ENCODE measurements at regions not wholly inside any gene's neighbourhood (a gene's known extent, or its start where the extent isn't known, plus 50 kb on each side); places are given as distances from the start of the nearest gene placed in this dataset.
A peak's percentile ranks its signal among the peaks of the same experiment; 100 is the strongest.

- FAIRE-seq, result no peak
Observed at GRCh38 chr12:124726596-124727263, 136.9 kb downstream of the SCARB1 start.

DNA sequence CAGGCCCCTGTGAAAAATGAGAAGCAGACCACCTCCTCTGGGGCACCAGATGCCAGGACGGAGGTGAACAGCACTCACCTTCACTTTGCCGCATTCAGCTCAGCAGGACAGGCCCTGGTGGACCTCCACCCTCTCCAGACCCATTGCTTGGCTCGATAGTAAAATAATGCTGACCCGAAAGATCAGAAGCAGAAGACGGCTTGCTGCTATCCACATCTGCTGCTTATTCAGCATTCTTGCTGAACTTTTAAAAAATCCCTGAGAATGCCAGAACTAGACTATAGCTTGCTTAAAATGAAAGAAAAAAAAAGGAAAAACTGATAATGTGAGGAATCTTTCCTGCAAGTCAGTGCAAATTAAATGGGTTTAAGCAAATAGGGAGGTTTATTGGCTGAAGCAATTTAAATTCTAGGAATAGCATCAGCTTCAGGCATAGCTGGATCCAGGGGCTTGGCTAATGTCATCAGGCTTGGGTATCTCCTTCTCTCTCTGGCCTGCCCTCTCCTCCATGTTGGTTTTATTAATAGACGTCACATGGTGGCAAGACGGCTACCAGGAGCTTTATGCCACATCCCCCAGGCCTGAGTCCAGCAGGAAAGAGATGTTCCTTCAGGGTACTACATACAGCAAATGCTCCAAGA, 137.9 kb downstream of the SCARB1 start:
- FAIRE-seq, result no peak

DNA sequence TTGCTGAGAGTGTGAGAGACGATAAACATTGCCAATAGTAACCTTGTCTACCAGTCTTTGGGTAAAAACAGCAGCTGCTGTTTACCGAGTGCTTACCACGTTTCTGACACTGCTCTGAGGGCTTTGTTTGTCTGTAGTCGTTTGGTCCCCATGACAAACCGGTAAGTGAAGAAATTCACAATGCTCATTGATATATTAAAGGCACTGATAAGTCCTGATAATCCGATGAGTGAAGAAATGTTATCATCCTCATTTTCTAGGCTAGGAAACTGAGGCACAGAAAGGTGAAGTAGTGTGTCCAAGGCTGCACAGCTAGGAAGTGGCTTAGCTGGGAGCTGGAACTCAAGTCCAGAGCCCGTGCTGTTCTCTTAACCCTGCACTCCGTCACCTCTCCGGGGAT, 138.6 kb downstream of the SCARB1 start:
- FAIRE-seq, result no peak

DNA sequence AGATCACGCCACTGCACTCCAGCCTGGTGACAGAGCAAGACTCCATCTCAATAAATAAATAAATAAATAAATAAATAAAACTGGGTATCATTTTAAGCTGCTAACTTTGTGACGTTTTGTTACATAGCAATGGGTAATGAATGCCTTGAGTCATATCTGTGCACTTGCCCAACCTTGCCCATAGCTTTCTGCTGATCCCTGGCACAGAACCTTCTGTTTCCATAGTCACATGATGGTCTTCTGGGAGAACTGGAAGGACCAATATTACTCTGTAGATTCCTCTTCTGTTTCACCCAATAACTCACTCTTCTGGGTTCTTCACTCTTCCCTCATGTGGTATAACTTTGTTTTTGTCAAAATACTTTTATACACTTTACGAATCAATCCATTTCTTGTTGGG, 140.8 kb downstream of the SCARB1 start:
- FAIRE-seq, result no peak

- peak; percentile 7 for FAIRE-seq
Observed at GRCh38 chr12:124721501-124722162, 142.0 kb downstream of the SCARB1 start.

DNA sequence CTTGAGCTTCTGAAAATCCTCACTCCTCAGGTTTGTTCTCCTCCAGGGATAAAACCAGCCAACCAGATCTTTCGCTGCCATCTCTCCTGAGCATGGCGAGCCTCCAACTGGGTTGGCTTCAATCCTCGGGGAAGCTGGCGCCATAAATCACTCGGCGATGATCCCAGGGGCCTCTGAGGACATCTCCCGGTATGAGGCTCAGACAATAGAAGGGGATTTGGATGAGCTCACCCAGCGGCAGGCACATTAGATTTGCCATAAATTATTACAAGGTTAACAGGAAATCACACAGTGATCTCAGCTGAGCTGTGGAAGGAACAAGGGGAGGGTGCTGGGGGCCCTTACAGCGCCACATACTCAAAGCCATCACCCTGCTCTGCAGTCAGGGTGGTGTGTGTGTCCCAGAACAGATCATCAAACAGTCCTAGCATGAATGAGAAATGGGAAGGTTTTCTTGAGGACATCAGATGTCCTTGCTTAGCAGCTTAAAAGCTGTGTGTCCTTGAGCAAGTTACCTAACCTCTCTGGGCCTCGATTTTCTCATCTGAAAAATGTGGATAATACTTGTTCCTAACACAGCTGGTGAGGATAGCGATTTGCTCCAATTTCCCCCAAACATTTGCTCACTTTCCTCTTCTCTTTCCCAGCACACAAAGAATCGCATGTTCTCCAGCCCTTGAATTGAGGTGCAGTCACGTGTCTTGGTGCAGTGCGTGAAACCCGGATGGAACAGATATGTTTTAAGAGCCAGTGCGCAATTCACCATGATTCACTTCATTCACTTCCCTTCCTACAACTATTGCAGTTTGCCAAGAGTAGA, 142.8 kb downstream of the SCARB1 start:
- peak; percentile 78 for FAIRE-seq

DNA sequence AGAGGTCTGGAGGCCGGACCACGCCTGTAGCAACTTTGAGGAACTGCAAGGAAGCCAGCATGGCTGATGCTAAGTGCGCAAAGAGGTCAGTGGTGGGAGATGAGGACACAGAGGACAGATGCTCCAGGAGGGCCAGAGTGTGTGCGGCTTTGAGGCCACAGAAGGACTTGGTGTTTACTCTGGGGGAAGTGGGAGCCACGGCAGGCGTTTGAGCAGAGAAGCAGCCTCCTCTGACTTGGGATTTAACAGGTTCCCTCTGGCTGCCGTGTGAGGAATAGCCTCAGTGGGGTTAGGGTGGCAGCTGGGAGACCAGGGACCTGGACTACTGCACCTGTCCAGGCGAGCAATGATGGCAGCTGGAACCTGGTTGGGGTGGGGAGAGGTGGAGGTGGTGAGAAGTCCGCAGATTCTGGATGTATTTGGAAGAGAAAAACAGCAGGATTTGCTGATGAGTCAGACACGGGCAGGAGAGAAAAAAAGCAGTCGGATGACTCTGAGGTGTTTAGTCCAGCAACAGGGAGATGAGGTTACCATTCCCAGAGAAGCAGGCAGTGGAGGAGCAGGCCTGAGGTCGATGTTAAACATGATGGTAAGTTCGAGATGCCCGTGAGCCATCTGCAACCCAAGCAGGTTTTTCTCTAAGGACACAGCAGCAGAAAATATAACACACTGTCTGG, 143.5 kb downstream of the SCARB1 start:
- no peak for FAIRE-seq

DNA sequence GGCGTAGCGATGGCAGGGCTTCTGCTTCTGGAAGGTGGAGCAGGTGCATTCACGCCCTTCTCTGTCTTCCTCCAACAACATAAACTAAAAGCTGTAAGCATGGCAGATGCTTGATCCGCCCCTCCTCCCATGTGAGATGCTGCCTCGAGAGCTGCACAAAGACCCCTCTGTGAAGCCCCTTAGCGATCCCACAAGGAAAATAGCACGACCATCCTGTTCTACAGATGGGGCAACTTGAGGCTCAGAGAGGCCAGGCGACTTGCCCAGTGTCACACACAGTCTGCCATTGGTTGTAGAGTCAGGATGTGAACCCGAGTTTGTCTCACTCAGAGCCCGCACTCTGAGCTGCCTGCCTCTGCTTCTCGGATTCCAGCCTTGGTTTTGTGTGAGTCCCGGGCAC, 144.4 kb downstream of the SCARB1 start:
- FAIRE-seq, result no peak

- FAIRE-seq, result no peak
Observed at GRCh38 chr12:124718458-124718857, 145.2 kb downstream of the SCARB1 start.

DNA sequence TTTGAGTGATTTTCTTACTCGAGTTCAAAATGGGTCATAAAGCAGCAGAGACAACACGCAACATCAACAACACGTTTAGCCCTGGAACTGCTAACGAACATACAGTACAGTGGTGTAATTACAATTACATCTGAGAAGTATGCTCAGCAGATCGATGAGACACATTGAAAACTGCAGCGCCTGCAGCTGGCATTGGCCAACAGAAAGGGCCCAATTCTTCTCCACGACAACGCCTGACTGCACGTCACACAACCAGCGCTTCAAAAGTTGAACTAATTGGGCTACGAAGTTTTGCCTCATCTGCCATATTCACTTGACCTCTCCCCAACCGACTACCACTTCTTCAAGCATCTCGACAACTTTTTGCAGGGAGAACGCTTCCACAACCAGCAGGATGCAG, 145.6 kb downstream of the SCARB1 start:
- no peak for FAIRE-seq

DNA sequence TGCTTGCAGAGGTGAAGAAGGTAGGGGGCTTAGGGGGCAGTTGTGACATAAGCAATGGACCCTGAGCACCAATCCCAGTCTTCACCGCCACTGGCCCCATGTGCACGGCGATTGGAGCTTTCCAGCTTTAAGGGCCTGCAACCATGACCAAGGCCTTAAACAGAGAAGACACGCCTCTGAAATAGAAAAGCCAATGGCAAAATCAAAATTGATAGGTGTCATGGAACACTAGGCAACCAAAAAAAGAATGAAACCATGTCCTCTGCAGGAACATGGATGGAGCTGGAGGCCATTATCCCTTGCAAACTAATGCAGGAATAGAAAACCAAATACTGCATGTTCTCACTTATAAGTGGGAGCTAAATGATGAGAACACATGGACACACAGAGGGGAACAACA, 146.3 kb downstream of the SCARB1 start:
- FAIRE-seq, result no peak

DNA sequence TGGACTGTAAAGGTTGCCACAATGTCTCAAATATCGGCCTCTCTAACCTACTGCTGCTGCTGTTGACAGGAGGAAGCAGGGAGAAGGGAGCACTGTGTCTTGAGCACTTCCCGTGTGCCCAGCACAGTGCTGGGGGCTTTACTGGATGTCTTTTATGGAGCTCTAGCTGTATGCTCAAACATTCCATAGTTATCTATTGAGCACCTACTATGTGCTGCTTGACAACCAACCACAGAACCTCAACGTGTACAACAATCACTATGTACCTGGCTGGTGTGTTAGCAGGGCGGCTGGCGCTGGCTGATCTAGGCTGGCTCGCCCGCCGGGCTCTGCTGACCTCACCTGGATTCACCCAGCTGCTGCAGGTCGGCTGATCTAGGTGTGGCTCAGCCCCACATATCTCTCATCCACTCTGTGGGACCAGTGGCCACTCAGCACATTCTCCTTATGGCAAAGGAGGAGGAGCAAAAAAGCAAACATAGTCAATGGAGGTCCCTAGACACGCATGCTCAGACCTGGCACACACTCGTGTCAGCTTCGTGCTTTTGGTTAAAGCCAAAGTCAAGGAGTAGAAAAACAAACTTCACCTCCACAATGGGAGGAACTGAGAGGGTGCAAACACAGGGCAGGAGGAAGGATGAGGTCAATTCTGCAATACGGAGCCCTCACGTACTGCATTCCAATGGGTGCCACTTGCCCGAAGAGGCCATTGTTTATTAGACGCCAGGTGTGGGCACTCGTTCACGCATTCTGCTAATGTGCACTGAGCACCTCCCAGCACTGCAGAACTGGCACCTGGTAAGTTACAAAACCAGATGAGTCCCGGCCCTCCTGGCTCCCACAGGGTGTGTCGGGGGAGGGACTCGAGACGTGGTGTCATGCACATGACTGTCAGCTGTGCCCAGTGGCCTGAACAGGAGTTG, 147.2 kb downstream of the SCARB1 start:
- FAIRE-seq, result no peak

- FAIRE-seq, result no peak
Observed at GRCh38 chr12:124715121-124715990, 147.9 kb upstream of the NCOR2 start.

DNA sequence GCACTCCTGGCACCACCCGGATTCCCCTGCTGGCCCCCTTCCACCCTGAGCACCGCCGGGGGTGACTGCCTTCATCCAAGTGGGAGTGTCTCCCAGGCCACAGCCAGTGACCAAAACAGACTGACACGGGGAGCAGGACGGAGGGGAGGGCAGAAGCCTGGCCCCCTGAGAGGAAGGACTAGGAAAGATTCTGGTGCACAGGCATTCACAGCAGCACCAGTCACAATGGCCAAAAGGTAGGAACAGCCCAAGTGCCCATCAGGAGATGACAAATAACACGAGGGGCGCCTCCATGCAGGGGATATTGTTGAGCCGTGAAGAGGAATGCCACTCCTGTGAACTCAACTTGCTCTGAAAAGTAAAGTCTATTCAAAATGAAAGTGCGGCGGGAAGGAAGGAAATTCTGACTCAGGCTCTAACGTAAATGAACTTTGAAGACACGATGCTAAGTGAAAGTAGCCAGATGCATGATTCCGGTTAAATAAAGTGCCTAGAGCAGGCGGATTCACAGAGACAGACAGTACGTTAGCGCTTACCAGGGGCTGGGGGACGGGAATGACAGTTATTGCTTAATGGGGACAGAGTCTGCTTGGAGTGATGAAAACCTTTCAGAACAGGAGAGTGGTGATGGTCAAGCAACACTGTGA, 146.1 kb upstream of the NCOR2 start:
- FAIRE-seq, result no peak

DNA sequence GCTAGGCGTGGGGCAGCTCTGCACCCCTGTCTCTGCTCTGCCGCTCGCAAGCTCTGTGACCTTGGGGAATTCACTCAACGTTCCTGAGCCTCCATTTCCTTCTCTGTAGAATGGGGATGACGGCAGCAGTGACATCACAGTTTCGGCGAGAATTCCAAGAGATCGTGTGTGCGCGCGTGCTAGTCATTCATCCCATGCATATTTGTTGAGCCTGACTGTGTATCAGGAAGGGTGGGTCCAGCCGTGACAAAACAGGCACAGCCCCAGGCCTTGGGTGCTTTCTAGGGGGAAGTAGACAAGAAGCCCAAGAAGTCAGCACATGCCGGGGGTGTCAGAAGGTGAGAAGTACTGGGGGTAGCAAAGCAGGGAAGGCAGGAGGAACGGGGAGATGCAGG, 145.6 kb upstream of the NCOR2 start:
- no peak for FAIRE-seq

GRCh38 chr12:124711344-124711743, 143.9 kb upstream of the NCOR2 start:
- no peak for FAIRE-seq

- FAIRE-seq, result no peak
Observed at GRCh38 chr12:124709722-124710687, 142.6 kb upstream of the NCOR2 start.

DNA sequence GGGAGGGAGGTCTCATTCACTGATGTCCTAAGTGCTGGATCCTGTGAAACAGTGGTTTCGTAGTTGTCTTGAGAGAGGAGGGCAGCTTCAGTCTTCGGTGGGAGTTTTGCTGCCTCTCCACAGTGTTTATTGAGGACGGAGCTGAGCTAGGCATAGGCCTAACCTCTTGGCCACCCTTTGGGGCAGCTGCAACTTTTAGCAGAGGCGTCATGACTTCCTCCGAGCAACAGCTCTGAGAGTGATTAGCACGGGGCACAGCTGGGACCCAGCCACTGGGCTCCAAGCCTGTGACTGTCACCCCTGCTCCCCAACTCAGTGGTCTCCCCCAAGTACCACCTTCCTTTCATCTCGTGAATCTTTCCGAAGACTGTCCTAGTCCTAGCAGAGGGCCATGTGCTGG, 139.9 kb upstream of the NCOR2 start:
- FAIRE-seq, result no peak

- no peak for FAIRE-seq
Observed at GRCh38 chr12:124706363-124706762, 139.0 kb upstream of the NCOR2 start.
